ENCODE measurements at regions not wholly inside any gene's neighbourhood (a gene's known extent, or its start where the extent isn't known, plus 50 kb on each side); places are given as distances from the start of the nearest gene placed in this dataset.

DNA sequence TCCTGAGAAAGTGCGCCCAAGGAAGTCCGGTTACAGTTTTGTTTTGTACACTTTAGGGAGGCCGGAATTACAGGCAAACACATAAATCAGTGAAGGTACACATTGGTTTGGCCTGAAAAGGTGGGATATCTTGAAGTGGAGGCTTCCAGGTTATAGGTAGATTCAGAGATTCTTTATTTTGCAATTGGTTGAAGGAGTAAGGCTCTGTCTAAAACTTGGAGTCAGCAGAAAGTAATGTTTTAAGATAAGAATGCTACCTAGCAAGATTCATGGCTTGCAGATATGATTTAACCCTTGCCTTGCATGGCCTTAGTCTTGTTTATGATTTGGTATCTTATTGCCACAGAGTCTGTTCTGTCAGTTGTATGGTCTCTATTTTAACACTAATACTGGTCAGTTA lies 165.9 kb upstream of the NDUFV2 start:
- Histone ChIP-seq H3K27me3 (ENCODE audit: control insufficient read depth in 2 of 2, insufficient read depth in 2 of 2, low read length in 2 of 2) (peaks cover 2 to 5% of the 10 kb centered on the region in 2 experiments), H3K27ac (ENCODE audit: insufficient read depth, low read depth, low read length) (no peak overlapping the region), H4K20me1 (replicated peaks; ENCODE audit: control insufficient read depth, extremely low read depth, insufficient read depth, low read length) (no peaks in the 10 kb centered on the region), H3K9me3 (replicated peaks; ENCODE audit: control insufficient read depth, insufficient read depth, low read length) (no peaks in the 10 kb centered on the region), H3K36me3 (ENCODE audit: control insufficient read depth in 2 of 2, extremely low read depth in 1 of 2, insufficient read depth in 2 of 2, low read length in 2 of 2) (no peaks in the 10 kb centered on the region), H3K4me1 (ENCODE audit: control insufficient read depth, extremely low read depth, insufficient read depth, low read length) (no peaks in the 10 kb centered on the region), H3K9me1 (replicated peaks; ENCODE audit: control insufficient read depth, extremely low read depth, insufficient read depth, low read length) (no peaks in the 10 kb centered on the region), H3K79me2 (ENCODE audit: control insufficient read depth, insufficient read depth, low read length) (no peaks in the 10 kb centered on the region), H3K4me2 (ENCODE audit: insufficient read depth, low read length) (no peak overlapping the region), H3K9ac (replicated peaks; ENCODE audit: extremely low read depth, insufficient read depth, low read length) (no peak overlapping the region), H3K4me3 (replicated peaks in 1 of 3; ENCODE audit: insufficient read depth in 1 of 3, low read depth in 1 of 3, low read length in 3 of 3) (no peak overlapping the region), H2AFZ (ENCODE audit: low read depth, low read length) (no peak overlapping the region)
- BruUV-seq (replicated peaks): no TSS peak
- ChIA-PET POLR2A (no interaction called here), CTCF (no interaction called here)
- dilution Hi-C loops (cut with MboI; ENCODE audit: extremely low pct_ligation_motif_present, low sequenced_read_pairs) (no loop called here), intact Hi-C loops (cut with micrococcal nuclease) (no loop called here)
- FAIRE-seq: no peak
- no peak for DNase-seq (ENCODE audit: low read depth, low spot score)
- no peak for TF ChIP-seq MYC (IDR thresholded peaks at IDR 0.05; ENCODE audit: low read depth, low read length)
- no peak for TF ChIP-seq FOS (IDR thresholded peaks at IDR 0.05; ENCODE audit: borderline replicate concordance, insufficient read depth, low read length)
- no peak for TF ChIP-seq GATA2 (IDR thresholded peaks at IDR 0.05; ENCODE audit: insufficient read depth, insufficient read length, low read depth, low read length)
- no peak for TF ChIP-seq CTCF (IDR thresholded peaks at IDR 0.05; ENCODE audit: extremely low read depth in 1 of 2, insufficient read depth in 1 of 2, low read depth in 1 of 2, low read length in 2 of 2)
- TF ChIP-seq POLR2AphosphoS5 (IDR thresholded peaks at IDR 0.05; ENCODE audit: insufficient read depth, low read depth, low read length): no peak
- no peak for TF ChIP-seq EZH2 (IDR thresholded peaks at IDR 0.05; ENCODE audit: borderline replicate concordance, low read depth, low read length, severe bottlenecking)
- no peak for TF ChIP-seq POLR2A (IDR thresholded peaks at IDR 0.05; ENCODE audit: low read depth, low read length)
- no peak for TF ChIP-seq JUN (IDR thresholded peaks at IDR 0.05; ENCODE audit: borderline replicate concordance, insufficient read depth, insufficient read length, low read depth)
- TF ChIP-seq, protein P1, sequence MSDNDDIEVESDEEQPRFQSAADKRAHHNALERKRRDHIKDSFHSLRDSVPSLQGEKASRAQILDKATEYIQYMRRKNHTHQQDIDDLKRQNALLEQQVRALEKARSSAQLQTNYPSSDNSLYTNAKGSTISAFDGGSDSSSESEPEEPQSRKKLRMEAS (IDR thresholded peaks at IDR 0.05; ENCODE audit: insufficient read depth, insufficient read length): no peak
